COR-L47 (cell line): ENCODE measurements at regions not wholly inside any gene's neighbourhood (a gene's known extent, or its start where the extent isn't known, plus 50 kb on each side); places are given as distances from the start of the nearest gene placed in this dataset.

Experiments used
- DNase-seq: peaks from one replicate; lab custom pipeline; 2025; lab: John Stamatoyannopoulos, UW

GRCh38 chr7:3195160-3195559, 105.9 kb upstream of the SDK1 start:
- DNase-seq, result no peak

GRCh38 chr7:3196629-3197400, 104.2 kb upstream of the SDK1 start:
- DNase-seq, result no peak

- DNase-seq, result no peak
These were observed 103.4 kb upstream of the SDK1 start for GRCh38 chr7:3197567-3198213.

DNA sequence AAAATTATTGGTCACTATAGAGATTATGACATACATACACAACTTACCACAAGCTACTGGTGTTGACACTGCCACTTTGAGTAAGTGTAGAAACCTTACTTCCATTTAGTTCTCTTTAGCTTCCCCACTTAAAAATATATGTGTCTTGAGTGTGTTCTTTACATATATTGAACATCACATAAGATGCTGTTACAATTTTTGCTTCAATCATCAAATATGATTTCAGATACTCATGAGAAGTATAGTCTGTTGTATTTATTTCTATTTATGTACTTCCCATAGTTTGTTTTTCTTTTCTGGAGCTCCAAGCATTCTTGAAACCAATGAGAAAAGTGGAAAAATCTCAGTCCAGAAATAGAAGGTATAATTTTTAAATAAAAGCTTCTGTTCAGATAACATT, 102.7 kb upstream of the SDK1 start:
- DNase-seq, result no peak

DNA sequence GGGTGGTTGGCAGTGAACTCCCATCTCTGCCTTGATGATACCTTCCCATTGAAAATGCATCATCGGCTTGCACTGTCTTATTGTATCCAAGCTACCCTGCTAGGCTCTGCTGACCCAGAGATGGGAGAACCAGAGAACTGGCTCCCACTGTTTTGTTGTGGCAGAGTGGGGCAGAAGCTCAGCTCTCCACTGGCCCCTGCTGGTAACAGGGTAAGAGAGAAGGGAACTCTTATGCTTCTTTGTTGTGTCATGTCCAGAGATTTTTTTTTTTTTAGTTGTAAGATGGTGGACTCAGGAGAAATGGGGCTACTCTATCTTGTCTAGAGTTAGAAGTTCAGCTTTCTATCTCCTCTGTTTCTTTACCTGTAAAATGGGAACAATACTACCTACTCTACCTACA, 100.5 kb upstream of the SDK1 start:
- peak; percentile 5 for DNase-seq

GRCh38 chr7:3201306-3201705, 99.7 kb upstream of the SDK1 start:
- DNase-seq, result no peak

DNA sequence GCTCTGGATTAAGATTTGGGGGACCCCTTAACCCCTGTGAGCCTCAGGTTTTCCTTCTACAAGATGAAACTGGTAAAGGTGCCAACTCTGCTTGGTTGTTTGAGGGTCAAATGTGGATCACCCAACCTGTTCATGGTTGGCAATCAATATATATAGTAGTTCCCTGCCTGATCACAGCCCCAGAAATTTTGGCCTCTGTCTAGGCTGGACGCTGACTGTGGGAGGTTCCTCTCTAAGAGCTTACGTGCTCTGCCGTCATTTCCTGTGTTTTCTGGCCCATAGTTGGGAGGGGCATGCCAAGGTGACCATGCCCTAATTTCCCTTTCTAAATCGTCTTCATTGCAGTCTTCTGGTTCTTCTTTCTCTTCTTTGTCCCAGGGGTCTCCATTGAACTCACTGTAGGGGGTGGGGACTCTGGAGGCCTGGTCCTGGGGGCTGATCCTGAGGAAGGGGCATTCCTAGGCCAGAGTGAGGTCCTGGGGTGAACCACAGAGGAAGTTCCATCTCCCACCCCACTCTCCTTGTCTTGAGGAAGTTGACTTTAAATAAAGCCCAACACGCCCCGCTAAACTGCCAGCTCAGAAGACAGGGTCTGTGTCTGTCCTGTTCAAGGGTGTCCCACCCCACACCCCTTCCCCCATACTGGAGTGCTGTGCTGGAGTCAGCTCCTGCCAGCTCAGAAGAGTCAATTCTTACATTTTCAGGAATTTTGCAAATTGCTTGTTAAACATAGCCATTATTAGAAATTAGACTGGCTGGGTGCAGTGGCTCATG, 98.9 kb upstream of the SDK1 start:
- no peak for DNase-seq

DNA sequence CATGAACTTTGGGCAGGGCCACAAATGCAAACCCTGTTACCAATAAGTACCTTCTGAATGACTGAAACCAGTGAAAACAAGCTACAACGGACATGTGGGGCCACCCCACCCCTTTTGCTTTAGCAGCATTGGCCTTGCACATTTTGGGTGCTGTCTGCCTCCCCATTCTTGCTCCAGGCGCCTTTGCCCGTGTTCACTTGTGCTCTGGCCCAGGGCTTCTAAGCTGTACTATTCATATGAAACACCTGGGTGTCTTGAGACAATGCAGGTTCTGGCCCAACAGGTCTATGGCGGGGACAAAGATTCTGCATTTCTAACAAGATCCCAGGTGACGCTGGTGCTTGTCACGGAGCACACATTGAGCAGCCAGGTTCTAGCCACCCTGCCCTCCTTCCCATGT, 96.5 kb upstream of the SDK1 start:
- no peak for DNase-seq

- DNase-seq, result no peak
These were observed 95.0 kb upstream of the SDK1 start for GRCh38 chr7:3206101-3206500.

DNA sequence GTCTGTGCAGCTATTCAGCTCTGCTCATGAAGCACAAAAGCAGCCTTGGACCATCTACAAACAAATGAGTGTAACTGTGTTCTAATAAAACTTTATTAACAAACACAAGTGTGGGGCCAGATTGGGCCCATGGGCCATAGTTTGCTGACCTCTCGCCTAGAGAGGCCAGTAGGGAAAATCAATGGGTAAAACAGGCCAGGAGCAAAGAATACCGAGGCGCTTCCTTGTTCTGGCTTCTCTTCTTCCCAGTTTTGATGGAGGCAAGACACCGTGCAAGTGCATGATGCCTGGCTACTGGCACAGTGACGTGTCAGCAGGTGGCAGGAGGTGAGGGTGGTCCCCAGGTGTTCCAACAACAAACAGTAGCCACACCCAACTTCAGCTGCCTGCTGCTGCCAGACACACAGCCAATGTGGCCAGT, 94.3 kb upstream of the SDK1 start:
- DNase-seq, result peak; percentile 37

- DNase-seq, result no peak
These were observed 93.6 kb upstream of the SDK1 start for GRCh38 chr7:3207387-3207902.

- DNase-seq, result no peak
These were observed 90.5 kb upstream of the SDK1 start for GRCh38 chr7:3210531-3210930.

GRCh38 chr7:3214090-3214413, 87.0 kb upstream of the SDK1 start:
- no peak for DNase-seq

GRCh38 chr7:3215624-3216585, 85.1 kb upstream of the SDK1 start:
- no peak for DNase-seq

DNA sequence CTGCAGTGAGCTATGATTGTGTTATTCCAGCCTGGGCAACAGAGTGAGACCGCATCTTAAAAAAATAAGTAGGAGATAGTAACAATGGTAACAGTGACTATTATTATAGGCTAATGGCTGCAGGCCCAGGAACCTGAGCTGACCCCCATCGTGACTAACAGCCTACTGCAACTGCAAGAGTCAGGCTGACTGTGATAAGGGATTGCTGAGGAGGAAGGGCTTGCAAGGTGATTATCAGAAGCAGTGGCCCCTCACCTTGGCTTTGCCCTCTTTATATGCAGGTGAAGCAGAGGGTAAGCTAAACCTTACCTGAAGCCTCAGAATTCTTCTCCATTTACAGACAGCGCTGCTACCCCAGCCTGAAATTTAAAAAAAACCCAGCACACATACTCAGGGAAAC, 83.9 kb upstream of the SDK1 start:
- DNase-seq, result no peak

DNA sequence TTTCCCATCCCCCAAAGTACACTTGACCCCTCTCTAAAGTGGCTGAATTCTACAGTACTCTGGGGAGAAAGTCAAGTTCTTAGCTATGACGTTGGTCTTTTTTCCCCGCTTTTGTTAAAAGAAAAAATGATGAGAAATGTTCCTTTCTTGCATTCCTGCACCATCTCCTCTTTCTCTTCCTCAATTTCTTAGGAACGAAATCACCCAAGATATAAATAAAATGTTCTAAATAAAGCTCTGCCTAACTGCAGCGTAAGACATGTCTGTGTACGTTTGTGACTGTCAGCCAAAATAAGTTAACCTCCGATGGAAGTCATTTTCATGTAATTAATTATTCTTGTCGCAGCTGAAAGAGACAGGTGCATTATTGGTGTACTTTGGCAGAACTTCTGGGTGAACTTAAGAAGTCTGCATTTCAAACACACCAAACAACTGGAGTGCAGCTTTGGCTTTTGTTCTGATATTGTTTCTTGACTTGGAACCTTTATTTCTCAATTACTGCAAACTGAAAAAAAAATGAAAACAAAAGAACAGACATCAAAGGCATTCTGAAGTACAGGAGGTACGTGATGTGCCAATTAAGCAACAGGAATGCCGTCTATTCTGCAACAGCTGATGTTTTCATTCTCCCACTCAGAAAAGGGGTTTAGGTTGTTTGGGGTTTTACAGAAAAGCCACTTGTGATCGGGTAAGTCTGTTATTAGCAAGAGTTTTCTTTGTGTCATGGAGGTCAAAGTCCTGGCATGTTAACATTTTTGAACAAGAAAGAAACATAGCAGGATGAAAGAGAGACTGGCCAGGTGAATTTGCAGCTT, 82.4 kb upstream of the SDK1 start:
- DNase-seq, result no peak

- no peak for DNase-seq
These were observed 71.1 kb upstream of the SDK1 start for GRCh38 chr7:3229904-3230470.

DNA sequence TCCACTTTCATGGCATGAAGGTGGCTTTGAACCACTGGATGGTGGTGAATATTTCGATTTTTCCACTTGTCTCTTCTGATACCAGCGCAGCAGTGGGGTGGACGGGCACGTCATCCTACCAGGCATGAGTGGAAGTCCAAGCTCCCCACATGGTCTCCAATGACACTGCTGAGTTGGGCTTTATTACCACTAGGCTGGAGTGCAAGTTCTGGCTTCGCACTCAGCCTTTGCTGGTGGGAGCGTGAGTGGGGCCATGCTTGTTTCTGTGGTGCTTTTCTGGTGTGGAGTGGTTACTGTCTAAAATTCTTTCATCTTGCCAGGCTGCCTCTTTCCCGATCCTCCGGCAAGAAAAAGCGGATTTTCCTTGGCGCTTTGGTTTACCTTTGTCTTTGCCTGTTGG, 70.1 kb upstream of the SDK1 start:
- no peak for DNase-seq

DNA sequence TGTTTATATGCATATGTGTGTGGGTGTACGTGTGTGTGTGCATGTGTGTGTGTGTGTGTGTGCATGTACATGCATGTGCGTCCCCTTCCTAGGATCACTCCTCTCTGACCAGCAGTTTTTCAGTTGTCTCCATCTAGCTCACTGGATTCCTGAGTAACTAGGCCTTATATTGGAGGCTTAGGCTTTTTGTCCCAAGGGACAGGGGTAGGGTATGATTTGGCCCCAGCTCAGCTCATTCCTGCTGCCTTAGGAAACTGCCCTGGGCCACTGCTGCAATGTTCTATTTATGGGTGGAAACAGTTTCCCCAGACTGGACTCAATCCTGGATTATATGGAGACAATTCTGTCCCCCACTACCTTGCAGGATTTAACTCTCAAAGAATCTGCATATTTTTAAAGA, 68.8 kb upstream of the SDK1 start:
- no peak for DNase-seq

GRCh38 chr7:3233301-3233700, 67.8 kb upstream of the SDK1 start:
- no peak for DNase-seq

DNA sequence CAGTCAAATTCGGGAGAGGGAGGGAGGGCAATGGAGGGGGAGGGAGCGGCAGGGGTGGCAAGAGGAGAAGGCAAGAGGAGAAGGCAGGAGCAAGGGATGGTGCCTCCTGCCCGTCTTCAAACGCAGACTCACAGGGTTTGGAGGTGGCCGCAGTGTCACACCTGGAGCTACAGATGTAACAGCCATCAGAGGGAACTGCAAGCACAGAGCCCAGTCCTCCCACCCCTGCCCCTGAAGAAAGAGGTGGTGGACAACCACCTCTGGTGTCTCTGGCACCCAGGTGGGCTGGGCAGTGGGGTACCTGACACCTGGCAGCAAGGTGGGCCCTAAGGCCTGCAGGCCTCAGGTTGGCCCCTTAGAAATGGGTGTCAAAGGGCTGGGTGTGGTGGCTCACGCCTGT, 67.0 kb upstream of the SDK1 start:
- no peak for DNase-seq
